ENCODE measurements at regions not wholly inside any gene's neighbourhood (a gene's known extent, or its start where the extent isn't known, plus 50 kb on each side); places are given as distances from the start of the nearest gene placed in this dataset.

- TF ChIP-seq CTCF (IDR thresholded peaks at IDR 0.05; ENCODE audit: poor library complexity): no peak
- no peak for TF ChIP-seq EZH2phosphoT487 (IDR thresholded peaks at IDR 0.05; ENCODE audit: low read depth, severe bottlenecking, unreplicated experiment)
Measured at GRCh38 chr2:106975641-106976040, 89.7 kb upstream of the ST6GAL2 start.

Measured in hepatocyte (in vitro differentiated cells).